MCF 10A (cell line): ENCODE measurements at regions not wholly inside any gene's neighbourhood (a gene's known extent, or its start where the extent isn't known, plus 50 kb on each side); places are given as distances from the start of the nearest gene placed in this dataset.

ENCODE experiments used
- BruUV-seq: library from RNA; stranded (reverse); fragments of 400-500 nt; replicated peaks from 2 replicates; lab custom pipeline; 2021; lab: Mats Ljungman, UMichigan
- CTCF ChIA-PET: fragments of 300-600 bp; sonication (Branson Sonifier 250); formaldehyde crosslinking; extraction: SDS; loops from one replicate; lab custom pipeline; 2021; ENCODE audit warnings: antibody characterized with exemption, inconsistent platforms; lab: Yijun Ruan, JAX
- POLR2A ChIA-PET: fragments of 300-600, 350-650 bp; sonication (Branson Sonifier 250); formaldehyde crosslinking; extraction: SDS; loops from one replicate; lab custom pipeline; 2020; ENCODE audit warnings: antibody characterized with exemption, inconsistent platforms; lab: Yijun Ruan, JAX
- DNase-seq: peaks from one replicate; pipeline ENCODE4 v3.0.0-alpha.2; 2018; ENCODE audit not compliant: unreplicated experiment
- H3K27ac Mint-ChIP-seq: one replicate; pipeline ENCODE4 v1.8.0; 2022; ENCODE audit warnings: mild to moderate bottlenecking, low read depth, mixed read lengths; ENCODE audit not compliant: unreplicated experiment
- H3K27me3 Mint-ChIP-seq: one replicate; pipeline ENCODE4 v1.8.0; 2022; ENCODE audit warnings: mixed read lengths; ENCODE audit not compliant: insufficient read depth, unreplicated experiment
- H3K36me3 Mint-ChIP-seq: one replicate; pipeline ENCODE4 v1.8.0; 2022; ENCODE audit warnings: mild to moderate bottlenecking, moderate library complexity, mixed read lengths; ENCODE audit not compliant: insufficient read depth, unreplicated experiment
- H3K4me1 Mint-ChIP-seq: one replicate; pipeline ENCODE4 v1.8.0; 2022; ENCODE audit warnings: mixed read lengths; ENCODE audit not compliant: insufficient read depth, unreplicated experiment
- H3K4me3 Mint-ChIP-seq: one replicate; pipeline ENCODE4 v1.8.0; 2022; ENCODE audit warnings: mild to moderate bottlenecking, moderate library complexity, mixed read lengths; ENCODE audit not compliant: unreplicated experiment
- H3K9me3 Mint-ChIP-seq: one replicate; pipeline ENCODE4 v1.8.0; 2022; ENCODE audit warnings: mixed read lengths; ENCODE audit not compliant: unreplicated experiment
- CTCF ChIP-seq: fragments of 200-600 bp; IDR thresholded peaks from one replicate; pipeline ENCODE4 v1.8.0; 2022; ENCODE audit warnings: antibody characterized with exemption, mild to moderate bottlenecking; ENCODE audit not compliant: unreplicated experiment
- intact Hi-C: fragments of 100-400 bp; cut with micrococcal nuclease; formaldehyde crosslinking; loops from 2 replicates; pipeline ENCODE4 v1.14.1; 2022

DNA sequence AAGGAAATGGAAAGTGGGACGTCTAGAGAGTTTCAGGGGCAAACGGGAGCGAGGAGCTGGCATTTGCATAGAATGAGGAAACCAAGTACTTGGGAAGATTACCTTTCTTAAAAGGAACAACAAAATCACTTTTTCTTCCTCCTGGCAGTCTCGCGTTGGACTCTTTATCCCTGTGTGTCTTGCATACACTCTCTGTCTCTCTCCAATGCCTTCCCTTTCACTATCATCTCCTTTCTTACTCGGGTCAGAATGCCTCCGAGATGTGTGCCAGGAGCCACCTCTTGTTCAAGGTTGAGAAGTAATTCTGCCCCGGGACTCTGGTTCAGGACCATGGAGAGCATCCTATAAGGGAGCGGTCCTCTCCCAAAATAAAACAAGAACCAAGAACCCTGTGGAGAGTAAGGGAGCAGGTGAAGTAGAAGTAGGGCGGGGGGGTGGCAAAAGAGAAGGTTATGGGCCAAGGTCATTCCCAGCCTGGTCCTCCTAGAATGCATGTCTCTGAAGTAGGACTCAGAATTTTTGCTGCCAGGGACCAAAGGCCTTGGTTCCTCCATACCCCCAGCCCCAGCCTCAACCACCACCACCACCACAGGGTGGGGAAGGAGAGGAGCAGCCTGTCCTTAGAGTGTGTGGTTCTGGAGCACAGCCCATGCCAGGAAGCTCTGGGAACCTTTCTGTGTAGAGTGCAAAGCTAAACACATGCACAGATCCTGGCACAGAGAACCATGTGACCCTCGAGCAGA, 72.1 kb upstream of the ARAP3 start:
- no TSS peak for BruUV-seq
- ChIA-PET CTCF (interaction anchor here (0.7 to 2.0 kb wide), 6 partner anchors 10 to 125 kb away, joined by 3 to 8 read pairs (median 4); no protein-coding TSS in a partner anchor), POLR2A (interaction anchor here (0.7 kb wide), 1 partner anchor 57 kb away, joined by 3 read pairs; no protein-coding TSS in a partner anchor)
- Mint-ChIP-seq H3K27me3 (peaks cover 73% of the 10 kb centered on the region), H3K27ac (no peak overlapping the region), H3K9me3 (no peaks in the 10 kb centered on the region), H3K4me3 (no peak overlapping the region), H3K36me3 (no peaks in the 10 kb centered on the region), H3K4me1 (no peaks in the 10 kb centered on the region)
- DNase-seq, result peak; percentile 82
- no peak for TF ChIP-seq CTCF
- intact Hi-C loops, result loop anchor here (2.0 kb wide), 1 partner anchor 19 kb away; no protein-coding TSS in a partner anchor

- ChIA-PET CTCF (interaction anchor here (0.7 to 2.0 kb wide), 6 partner anchors 9 to 125 kb away, joined by 3 to 5 read pairs (median 4); no protein-coding TSS in a partner anchor), POLR2A (interaction anchor here (0.6 to 0.7 kb wide), 2 partner anchors 19 to 56 kb away, joined by 3 read pairs; no protein-coding TSS in a partner anchor)
- Mint-ChIP-seq H3K4me1 (no peaks in the 10 kb centered on the region), H3K27ac (no peak overlapping the region), H3K9me3 (no peaks in the 10 kb centered on the region), H3K4me3 (no peak overlapping the region), H3K36me3 (no peaks in the 10 kb centered on the region), H3K27me3 (peaks cover 76% of the 10 kb centered on the region)
- intact Hi-C loops, result no loop called here
- TF ChIP-seq CTCF, result no peak
- no TSS peak for BruUV-seq
- DNase-seq, result no peak
Observed at GRCh38 chr5:141753143-141753970, 71.3 kb upstream of the ARAP3 start.

DNA sequence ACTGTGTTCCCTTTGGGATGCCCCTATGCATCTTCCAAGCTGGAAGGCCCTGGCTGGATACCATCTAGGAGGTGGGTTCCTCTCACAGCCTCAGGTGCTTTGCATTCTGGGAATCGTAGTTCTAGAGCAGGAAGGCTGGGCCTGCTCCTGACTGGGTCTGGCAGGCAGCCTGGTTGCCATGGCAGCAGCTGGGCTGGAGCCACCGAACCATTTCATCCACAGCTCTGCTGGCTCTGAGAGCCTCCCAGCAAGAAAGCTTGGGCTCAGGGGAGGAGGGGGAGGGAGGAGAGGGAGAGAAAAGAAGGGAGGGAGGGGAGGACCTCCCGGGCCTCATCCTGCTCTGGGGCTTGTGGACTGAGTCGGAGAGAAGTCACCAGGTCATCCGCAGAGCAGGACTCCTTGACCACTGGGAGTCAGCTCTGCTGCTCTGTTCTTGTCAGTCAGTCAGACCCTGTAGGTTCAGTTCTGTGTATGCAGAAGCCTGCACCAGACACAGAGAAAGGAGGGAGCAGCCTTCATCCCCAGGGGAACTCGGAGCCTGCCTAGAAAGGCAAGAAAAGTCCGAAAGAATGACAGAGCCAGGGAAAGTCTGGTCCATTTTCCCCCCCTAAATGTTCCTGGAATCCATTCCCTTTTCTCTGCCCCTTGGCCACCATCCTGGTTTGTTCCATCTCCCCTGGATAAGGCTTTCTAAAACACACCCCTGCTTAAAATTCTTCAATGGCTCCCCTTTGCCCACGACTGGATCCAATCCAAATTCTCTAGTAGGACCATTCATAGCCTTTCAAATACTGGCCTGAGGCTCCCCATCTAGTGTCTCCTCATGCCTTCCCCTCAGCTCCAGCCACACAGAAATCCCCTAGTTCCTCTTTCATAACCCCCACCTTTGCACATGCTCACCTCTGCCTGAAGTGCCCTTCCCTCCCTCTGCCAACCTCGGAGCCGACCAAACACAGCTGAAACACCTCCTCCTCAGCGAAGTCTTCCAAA, 65.4 kb upstream of the ARAP3 start:
- Mint-ChIP-seq H3K27me3 (peaks cover 77% of the 10 kb centered on the region), H3K4me3 (no peak overlapping the region), H3K27ac (no peak overlapping the region), H3K36me3 (no peaks in the 10 kb centered on the region), H3K4me1 (no peaks in the 10 kb centered on the region), H3K9me3 (no peaks in the 10 kb centered on the region)
- CTCF ChIA-PET, result interaction anchor here (0.6 to 1.2 kb wide), 4 partner anchors 10 to 955 kb away, joined by 3 to 4 read pairs (median 4); no protein-coding TSS in a partner anchor
- no TSS peak for BruUV-seq
- POLR2A ChIA-PET, result interaction anchor here (0.6 kb wide), 2 partner anchors 197 to 469 kb away, joined by 3 read pairs; no protein-coding TSS in a partner anchor
- peak; percentile 61 for DNase-seq
- TF ChIP-seq CTCF, result no peak
- intact Hi-C loops, result no loop called here
